HepG2 (cell line): ENCODE measurements at regions not wholly inside any gene's neighbourhood (a gene's known extent, or its start where the extent isn't known, plus 50 kb on each side); places are given as distances from the start of the nearest gene placed in this dataset.

Source experiments
- IRF9 ChIP-seq: sonication (generic); formaldehyde crosslinking; IDR thresholded peaks from 2 replicates; pipeline ENCODE4 v1.8.0; 2022; ENCODE audit warnings: missing genetic modification reagents, mild to moderate bottlenecking, borderline replicate concordance
- KAT7 ChIP-seq: IDR thresholded peaks from 2 replicates; pipeline ENCODE4 v1.6.1; 2018; ENCODE audit warnings: borderline replicate concordance, missing compliant biosample characterization
- RELA ChIP-seq: sonication (generic); formaldehyde crosslinking; IDR thresholded peaks from 2 replicates; pipeline ENCODE4 v1.4.0; 2020; ENCODE audit warnings: missing genetic modification reagents
- TARDBP ChIP-seq: sonication (generic); formaldehyde crosslinking; IDR thresholded peaks from 2 replicates; pipeline ENCODE4 v1.8.0; 2022; ENCODE audit warnings: mild to moderate bottlenecking, missing genetic modification reagents
- ZFP36 ChIP-seq: fragments of 150-350 bp; IDR thresholded peaks from 2 replicates; pipeline ENCODE4 v1.6.1; 2018; ENCODE audit warnings: borderline replicate concordance, low read length, low read depth; ENCODE audit not compliant: partially characterized antibody
- ZNF121 ChIP-seq: sonication (generic); formaldehyde crosslinking; IDR thresholded peaks from 2 replicates; pipeline ENCODE4 v1.5.0; 2020; ENCODE audit warnings: mild to moderate bottlenecking, missing genetic modification reagents
- ZNF777 ChIP-seq: sonication (generic); formaldehyde crosslinking; IDR thresholded peaks from 2 replicates; pipeline ENCODE4 v1.4.0; 2020; ENCODE audit warnings: missing genetic modification reagents

DNA sequence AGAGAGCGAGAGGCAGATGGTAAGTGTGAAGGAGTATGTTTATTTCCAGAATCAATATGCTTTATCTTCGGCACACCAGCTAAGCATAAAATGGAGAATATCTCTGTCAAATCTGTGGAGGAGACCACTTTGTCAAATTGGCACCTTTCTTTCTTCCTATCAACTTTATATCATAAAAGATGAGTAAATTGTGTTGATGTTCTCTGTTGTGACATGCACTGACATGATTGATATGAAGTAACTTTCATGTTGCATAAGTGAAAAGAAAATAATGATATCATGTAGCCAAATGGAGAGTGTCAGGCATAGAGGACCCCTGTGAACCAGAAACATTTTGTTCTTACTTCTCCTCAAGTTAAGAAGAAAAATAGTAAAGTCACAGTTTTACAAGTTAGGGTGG, 753.8 kb downstream of the ZNF385D start:
- TF ChIP-seq TARDBP (CRISPR knock-in tag) (no peak), ZNF777 (CRISPR knock-in tag) (no peak), ZNF121 (CRISPR knock-in tag) (no peak), RELA (CRISPR knock-in tag) (no peak), IRF9 (CRISPR knock-in tag) (no peak), ZFP36 (no peak), KAT7 (CRISPR knock-in tag) (no peak)
